PC-9 (cell line): ENCODE measurements at regions not wholly inside any gene's neighbourhood (a gene's known extent, or its start where the extent isn't known, plus 50 kb on each side); places are given as distances from the start of the nearest gene placed in this dataset.

Experiments
- EZH2 ChIP-seq: fragments of 200-600 bp; sonication (generic); IDR thresholded peaks from 2 replicates; pipeline ENCODE4 v1.8.0; 2017; ENCODE audit warnings: antibody characterized with exemption, low read depth
- TF ChIP-seq, protein P1 (sequence below): fragments of 200-600 bp; sonication (generic); conservative IDR thresholded peaks from 2 replicates; pipeline ENCODE4 v1.6.1; 2017; ENCODE audit warnings: mixed run types, antibody characterized with exemption, mild to moderate bottlenecking, moderate library complexity

DNA sequence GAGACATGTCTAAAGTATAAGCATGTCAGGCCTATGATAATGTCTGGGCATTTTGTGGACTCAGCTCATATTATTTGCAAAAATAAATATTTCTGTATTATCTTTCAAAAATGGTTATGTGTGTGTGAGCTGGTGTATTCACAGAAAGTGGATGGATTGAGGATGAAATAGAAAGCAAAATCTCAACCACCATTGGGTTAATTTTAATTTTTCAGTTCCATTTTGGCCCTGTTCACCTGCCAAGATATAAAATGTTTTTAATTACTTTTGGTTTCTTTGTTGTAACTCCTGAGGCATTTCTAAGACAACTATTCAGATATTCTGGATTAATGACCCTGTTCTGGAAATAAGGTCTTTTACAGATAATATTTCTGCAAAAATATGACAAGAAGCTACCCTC lies 232.7 kb upstream of the PPFIA2 start:
- TF ChIP-seq, protein P1, sequence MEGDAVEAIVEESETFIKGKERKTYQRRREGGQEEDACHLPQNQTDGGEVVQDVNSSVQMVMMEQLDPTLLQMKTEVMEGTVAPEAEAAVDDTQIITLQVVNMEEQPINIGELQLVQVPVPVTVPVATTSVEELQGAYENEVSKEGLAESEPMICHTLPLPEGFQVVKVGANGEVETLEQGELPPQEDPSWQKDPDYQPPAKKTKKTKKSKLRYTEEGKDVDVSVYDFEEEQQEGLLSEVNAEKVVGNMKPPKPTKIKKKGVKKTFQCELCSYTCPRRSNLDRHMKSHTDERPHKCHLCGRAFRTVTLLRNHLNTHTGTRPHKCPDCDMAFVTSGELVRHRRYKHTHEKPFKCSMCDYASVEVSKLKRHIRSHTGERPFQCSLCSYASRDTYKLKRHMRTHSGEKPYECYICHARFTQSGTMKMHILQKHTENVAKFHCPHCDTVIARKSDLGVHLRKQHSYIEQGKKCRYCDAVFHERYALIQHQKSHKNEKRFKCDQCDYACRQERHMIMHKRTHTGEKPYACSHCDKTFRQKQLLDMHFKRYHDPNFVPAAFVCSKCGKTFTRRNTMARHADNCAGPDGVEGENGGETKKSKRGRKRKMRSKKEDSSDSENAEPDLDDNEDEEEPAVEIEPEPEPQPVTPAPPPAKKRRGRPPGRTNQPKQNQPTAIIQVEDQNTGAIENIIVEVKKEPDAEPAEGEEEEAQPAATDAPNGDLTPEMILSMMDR: no peak
- no peak for TF ChIP-seq EZH2
